GM23338 (cell line): ENCODE measurements at regions not wholly inside any gene's neighbourhood (a gene's known extent, or its start where the extent isn't known, plus 50 kb on each side); places are given as distances from the start of the nearest gene placed in this dataset.

ENCODE experiments used
- ATAC-seq: fragments of 200-7000 bp; cut with Tn5 transposase; 3 replicates; pipeline ENCODE4 v1.9.1; 2020
- DNase-seq: peaks from one replicate; pipeline ENCODE4 v3.0.0-alpha.2; 2015; ENCODE audit warnings: low spot score
- H2AFZ ChIP-seq: fragments of 200-600 bp; sonication (generic); 2 replicates; pipeline ENCODE4 v1.8.0; 2016; ENCODE audit warnings: antibody characterized with exemption, mild to moderate bottlenecking, moderate library complexity
- H3F3A ChIP-seq: fragments of 200-600 bp; sonication (generic); replicated peaks from 2 replicates; pipeline ENCODE4 v1.8.0; 2017; ENCODE audit warnings: antibody characterized with exemption, mixed run types, low read depth
- H3K27ac ChIP-seq: fragments of 200-600 bp; sonication (generic); 2 replicates; pipeline ENCODE4 v1.6.1; 2016; ENCODE audit warnings: low read depth
- H3K27me3 ChIP-seq: fragments of 200-600 bp; sonication (generic); 2 replicates; pipeline ENCODE4 v1.8.0; 2016; ENCODE audit warnings: mild to moderate bottlenecking, mixed run types, moderate library complexity; ENCODE audit not compliant: insufficient read depth
- H3K36me3 ChIP-seq: fragments of 200-600 bp; sonication (generic); 2 replicates; pipeline ENCODE4 v1.8.0; 2016; ENCODE audit warnings: mild to moderate bottlenecking; ENCODE audit not compliant: insufficient read depth
- H3K4me1 ChIP-seq: fragments of 200-600 bp; sonication (generic); 2 replicates; pipeline ENCODE4 v1.8.0; 2016; ENCODE audit warnings: mild to moderate bottlenecking, moderate library complexity; ENCODE audit not compliant: insufficient read depth
- H3K4me2 ChIP-seq: fragments of 200-600 bp; sonication (generic); 2 replicates; pipeline ENCODE4 v1.7.1; 2017; ENCODE audit warnings: mixed run types
- H3K4me3 ChIP-seq: fragments of 200-600 bp; sonication (generic); 2 replicates; pipeline ENCODE4 v1.6.1; 2016; ENCODE audit warnings: mixed run types
- H3K79me2 ChIP-seq: fragments of 200-600 bp; sonication (generic); replicated peaks from 2 replicates; pipeline ENCODE4 v1.8.0; 2017; ENCODE audit warnings: mild to moderate bottlenecking; ENCODE audit not compliant: insufficient read depth
- H3K9me2 ChIP-seq: fragments of 200-600 bp; sonication (generic); 2 replicates; pipeline ENCODE4 v1.8.0; 2017; ENCODE audit not compliant: insufficient read depth
- H4K20me1 ChIP-seq: fragments of 200-600 bp; sonication (generic); replicated peaks from 2 replicates; pipeline ENCODE4 v1.8.0; 2017; ENCODE audit warnings: mild to moderate bottlenecking; ENCODE audit not compliant: insufficient read depth
- H3K27ac Mint-ChIP-seq: 2 replicates; pipeline ENCODE4 v1.8.0; 2020; ENCODE audit warnings: inconsistent platforms, mild to moderate bottlenecking, moderate library complexity, mixed read lengths
- H3K27me3 Mint-ChIP-seq: 3 replicates; pipeline ENCODE4 v1.8.0; 2022; ENCODE audit warnings: low read depth, mild to moderate bottlenecking, moderate library complexity, mixed read lengths, inconsistent platforms; ENCODE audit not compliant: insufficient read depth, poor library complexity
- H3K36me3 Mint-ChIP-seq: 3 replicates; pipeline ENCODE4 v1.8.0; 2021; ENCODE audit warnings: low read depth, mild to moderate bottlenecking, inconsistent platforms, moderate library complexity, mixed read lengths
- H3K4me1 Mint-ChIP-seq: 3 replicates; pipeline ENCODE4 v1.8.0; 2020; ENCODE audit warnings: mild to moderate bottlenecking, inconsistent platforms, mixed read lengths
- H3K4me3 Mint-ChIP-seq: 3 replicates; pipeline ENCODE4 v1.8.0; 2021; ENCODE audit warnings: moderate library complexity, mild to moderate bottlenecking, inconsistent platforms, mixed read lengths
- H3K9me3 Mint-ChIP-seq: 3 replicates; pipeline ENCODE4 v1.8.0; 2020; ENCODE audit warnings: moderate library complexity, mild to moderate bottlenecking, inconsistent platforms, mixed read lengths
- CTCF ChIP-seq, 2 experiments: fragments of 200-600 bp in 1 of 2; sonication (generic) in 1 of 2; conservative IDR thresholded peaks; 2 replicates each; pipeline versions ENCODE4 v1.5.1 to v1.6.1; 2016 to 2017; ENCODE audit warnings: antibody characterized with exemption in 2 of 2, low read depth in 2 of 2, mild to moderate bottlenecking in 2 of 2, moderate library complexity in 1 of 2
- EZH2phosphoT487 ChIP-seq: fragments of 200-600 bp; sonication (generic); IDR thresholded peaks from one replicate; pipeline ENCODE4 v1.8.1; 2018; ENCODE audit warnings: antibody characterized with exemption; ENCODE audit not compliant: unreplicated experiment
- NANOG ChIP-seq: IDR thresholded peaks from 2 replicates; pipeline ENCODE4 v1.6.1; 2016; ENCODE audit warnings: antibody characterized with exemption, borderline replicate concordance
- POLR2AphosphoS5 ChIP-seq: IDR thresholded peaks from 2 replicates; pipeline ENCODE4 v1.6.1; 2016; ENCODE audit warnings: antibody characterized with exemption, low read depth
- ZNF114 ChIP-seq: fragments of 250-450 bp; sonication (Bioruptor Pico); IDR thresholded peaks from 2 replicates; pipeline ENCODE4 v1.5.0; 2020; ENCODE audit warnings: mild to moderate bottlenecking, moderate library complexity
- TF ChIP-seq, protein P1 (sequence below): fragments of 250-450 bp; sonication (Bioruptor Pico); IDR thresholded peaks from 2 replicates; pipeline ENCODE4 v1.5.0; 2020; ENCODE audit warnings: mild to moderate bottlenecking, moderate library complexity

DNA sequence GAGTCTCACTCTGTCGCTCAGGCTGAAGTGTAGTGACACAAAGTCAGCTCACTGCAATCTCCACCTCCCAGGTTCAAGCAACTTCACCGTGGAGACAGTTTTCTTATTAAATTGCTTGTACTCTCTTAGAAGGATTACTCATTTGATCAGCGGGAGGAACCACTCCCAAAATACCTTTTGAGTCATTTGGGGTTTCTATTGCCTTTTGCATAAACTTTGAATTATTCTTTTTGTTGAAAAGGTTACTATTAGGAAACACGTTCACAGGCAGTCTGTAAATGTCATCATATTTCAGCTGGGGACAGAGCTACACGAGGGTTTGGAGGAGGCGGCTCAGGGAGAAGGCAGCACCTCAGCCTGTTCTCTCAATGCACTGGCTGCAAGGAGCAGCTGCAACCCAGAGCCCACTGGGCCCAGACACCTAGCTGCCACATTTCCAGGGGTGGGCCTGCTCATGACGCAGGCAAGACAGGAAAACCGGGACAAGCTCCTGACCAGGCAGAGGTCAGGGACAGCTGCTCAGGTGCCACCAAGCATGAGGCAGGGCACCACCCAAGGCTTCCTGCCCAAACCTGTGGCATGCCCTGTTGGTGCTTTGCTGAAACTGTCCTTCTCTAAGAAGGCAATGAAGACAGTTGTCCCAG is 205.9 kb downstream of the BMP7 start:
- Mint-ChIP-seq H3K27me3 (no peaks in the 10 kb centered on the region), H3K4me3 (no peak overlapping the region), H3K4me1 (no peaks in the 10 kb centered on the region; the same call in 2 of the 3 replicates), H3K27ac (no peak overlapping the region), H3K36me3 (no peaks in the 10 kb centered on the region), H3K9me3 (no peaks in the 10 kb centered on the region)
- no peaks in the 10 kb centered on the region for H4K20me1 ChIP-seq
- H2AFZ ChIP-seq, result peak overlapping the region; percentile 44; the same call in 1 of the 2 replicates
- H3K79me2 ChIP-seq, result no peaks in the 10 kb centered on the region
- no peaks in the 10 kb centered on the region for H3F3A ChIP-seq
- TF ChIP-seq ZNF114 (CRISPR knock-in tag), result no peak
- TF ChIP-seq POLR2AphosphoS5, result no peak
- TF ChIP-seq CTCF (conservative IDR thresholded peaks at IDR 0.05; ENCODE audit: low read depth in 2 of 2), result no peak
- no peak for TF ChIP-seq EZH2phosphoT487
- TF ChIP-seq, protein P1, sequence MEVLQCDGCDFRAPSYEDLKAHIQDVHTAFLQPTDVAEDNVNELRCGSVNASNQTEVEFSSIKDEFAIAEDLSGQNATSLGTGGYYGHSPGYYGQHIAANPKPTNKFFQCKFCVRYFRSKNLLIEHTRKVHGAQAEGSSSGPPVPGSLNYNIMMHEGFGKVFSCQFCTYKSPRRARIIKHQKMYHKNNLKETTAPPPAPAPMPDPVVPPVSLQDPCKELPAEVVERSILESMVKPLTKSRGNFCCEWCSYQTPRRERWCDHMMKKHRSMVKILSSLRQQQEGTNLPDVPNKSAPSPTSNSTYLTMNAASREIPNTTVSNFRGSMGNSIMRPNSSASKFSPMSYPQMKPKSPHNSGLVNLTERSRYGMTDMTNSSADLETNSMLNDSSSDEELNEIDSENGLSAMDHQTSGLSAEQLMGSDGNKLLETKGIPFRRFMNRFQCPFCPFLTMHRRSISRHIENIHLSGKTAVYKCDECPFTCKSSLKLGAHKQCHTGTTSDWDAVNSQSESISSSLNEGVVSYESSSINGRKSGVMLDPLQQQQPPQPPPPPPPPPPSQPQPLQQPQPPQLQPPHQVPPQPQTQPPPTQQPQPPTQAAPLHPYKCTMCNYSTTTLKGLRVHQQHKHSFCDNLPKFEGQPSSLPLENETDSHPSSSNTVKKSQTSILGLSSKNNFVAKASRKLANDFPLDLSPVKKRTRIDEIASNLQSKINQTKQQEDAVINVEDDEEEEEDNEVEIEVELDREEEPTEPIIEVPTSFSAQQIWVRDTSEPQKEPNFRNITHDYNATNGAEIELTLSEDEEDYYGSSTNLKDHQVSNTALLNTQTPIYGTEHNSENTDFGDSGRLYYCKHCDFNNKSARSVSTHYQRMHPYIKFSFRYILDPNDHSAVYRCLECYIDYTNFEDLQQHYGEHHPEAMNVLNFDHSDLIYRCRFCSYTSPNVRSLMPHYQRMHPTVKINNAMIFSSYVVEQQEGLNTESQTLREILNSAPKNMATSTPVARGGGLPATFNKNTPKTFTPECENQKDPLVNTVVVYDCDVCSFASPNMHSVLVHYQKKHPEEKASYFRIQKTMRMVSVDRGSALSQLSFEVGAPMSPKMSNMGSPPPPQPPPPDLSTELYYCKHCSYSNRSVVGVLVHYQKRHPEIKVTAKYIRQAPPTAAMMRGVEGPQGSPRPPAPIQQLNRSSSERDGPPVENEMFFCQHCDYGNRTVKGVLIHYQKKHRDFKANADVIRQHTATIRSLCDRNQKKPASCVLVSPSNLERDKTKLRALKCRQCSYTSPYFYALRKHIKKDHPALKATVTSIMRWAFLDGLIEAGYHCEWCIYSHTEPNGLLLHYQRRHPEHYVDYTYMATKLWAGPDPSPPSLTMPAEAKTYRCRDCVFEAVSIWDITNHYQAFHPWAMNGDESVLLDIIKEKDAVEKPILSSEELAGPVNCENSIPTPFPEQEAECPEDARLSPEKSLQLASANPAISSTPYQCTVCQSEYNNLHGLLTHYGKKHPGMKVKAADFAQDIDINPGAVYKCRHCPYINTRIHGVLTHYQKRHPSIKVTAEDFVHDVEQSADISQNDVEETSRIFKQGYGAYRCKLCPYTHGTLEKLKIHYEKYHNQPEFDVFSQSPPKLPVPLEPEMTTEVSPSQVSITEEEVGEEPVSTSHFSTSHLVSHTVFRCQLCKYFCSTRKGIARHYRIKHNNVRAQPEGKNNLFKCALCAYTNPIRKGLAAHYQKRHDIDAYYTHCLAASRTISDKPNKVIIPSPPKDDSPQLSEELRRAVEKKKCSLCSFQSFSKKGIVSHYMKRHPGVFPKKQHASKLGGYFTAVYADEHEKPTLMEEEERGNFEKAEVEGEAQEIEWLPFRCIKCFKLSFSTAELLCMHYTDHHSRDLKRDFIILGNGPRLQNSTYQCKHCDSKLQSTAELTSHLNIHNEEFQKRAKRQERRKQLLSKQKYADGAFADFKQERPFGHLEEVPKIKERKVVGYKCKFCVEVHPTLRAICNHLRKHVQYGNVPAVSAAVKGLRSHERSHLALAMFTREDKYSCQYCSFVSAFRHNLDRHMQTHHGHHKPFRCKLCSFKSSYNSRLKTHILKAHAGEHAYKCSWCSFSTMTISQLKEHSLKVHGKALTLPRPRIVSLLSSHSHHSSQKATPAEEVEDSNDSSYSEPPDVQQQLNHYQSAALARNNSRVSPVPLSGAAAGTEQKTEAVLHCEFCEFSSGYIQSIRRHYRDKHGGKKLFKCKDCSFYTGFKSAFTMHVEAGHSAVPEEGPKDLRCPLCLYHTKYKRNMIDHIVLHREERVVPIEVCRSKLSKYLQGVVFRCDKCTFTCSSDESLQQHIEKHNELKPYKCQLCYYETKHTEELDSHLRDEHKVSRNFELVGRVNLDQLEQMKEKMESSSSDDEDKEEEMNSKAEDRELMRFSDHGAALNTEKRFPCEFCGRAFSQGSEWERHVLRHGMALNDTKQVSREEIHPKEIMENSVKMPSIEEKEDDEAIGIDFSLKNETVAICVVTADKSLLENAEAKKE (CRISPR knock-in tag), result no peak
- TF ChIP-seq NANOG, result no peak
- ATAC-seq, result peak; percentile 21; the same call in 1 of the 3 replicates
- no peak for DNase-seq
- no peaks in the 10 kb centered on the region for H3K27me3 ChIP-seq
- no peaks in the 10 kb centered on the region; the same call in 1 of the 2 replicates for H3K4me1 ChIP-seq
- H3K4me3 ChIP-seq, result no peak overlapping the region
- H3K36me3 ChIP-seq, result no peaks in the 10 kb centered on the region
- H3K4me2 ChIP-seq, result no peak overlapping the region
- H3K9me2 ChIP-seq, result no peaks in the 10 kb centered on the region
- no peak overlapping the region for H3K27ac ChIP-seq
